Eye (tissue), 1 donor: ENCODE measurements at regions not wholly inside any gene's neighbourhood (a gene's known extent, or its start where the extent isn't known, plus 50 kb on each side); places are given as distances from the start of the nearest gene placed in this dataset.
"Not testable (repeated sequence)": the region's sequence is repeated elsewhere in the genome, so short reads cannot be mapped to it uniquely, and the experiment has no call there.

Source experiments
- DNase-seq: peaks from one replicate; pipeline ENCODE4 v3.0.0-alpha.2; 2015

GRCh38 chr16:6836766-6837165 is 495.9 kb upstream of the RBFOX1 start:
- no peak for DNase-seq

DNA sequence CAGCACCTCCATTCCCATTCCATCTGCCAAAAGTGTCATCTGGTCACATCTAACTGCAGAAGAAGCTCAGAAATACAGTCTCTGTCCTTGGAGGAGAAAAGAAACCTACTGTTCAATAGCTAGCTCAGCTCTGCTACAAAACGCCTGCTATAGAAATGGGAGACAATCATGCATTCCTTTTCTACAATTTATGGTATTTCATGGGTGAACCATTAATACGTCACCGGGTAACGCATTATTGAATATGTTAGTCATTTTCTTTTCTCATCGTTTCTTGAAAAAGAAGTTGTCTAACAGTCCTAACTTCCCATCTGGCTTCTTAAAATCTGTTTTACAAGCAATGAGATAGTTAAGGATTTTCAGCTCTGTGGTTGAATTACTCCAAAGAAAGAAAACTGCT is 496.7 kb upstream of the RBFOX1 start:
- DNase-seq, result no peak

GRCh38 chr16:6835516-6835915 is 497.1 kb upstream of the RBFOX1 start:
- DNase-seq, result no peak

DNA sequence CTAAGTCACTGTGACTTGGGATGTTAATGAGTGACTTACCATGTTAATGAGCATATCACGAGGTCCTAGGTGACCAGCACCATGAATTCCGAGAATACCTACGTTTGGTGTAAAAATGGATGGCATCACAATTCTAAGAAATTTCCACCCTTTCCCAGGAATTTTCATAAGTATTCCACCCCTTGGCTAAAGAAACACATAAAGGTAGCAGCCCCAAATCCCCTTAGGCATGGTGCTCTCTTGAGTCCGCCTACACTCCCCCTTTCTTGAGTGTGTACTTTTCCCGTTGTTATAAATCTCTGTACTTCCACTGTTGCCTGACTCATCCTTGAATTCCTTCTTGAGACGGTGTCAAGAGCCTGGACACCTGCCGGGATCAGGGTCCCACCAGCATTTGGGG is 504.0 kb upstream of the RBFOX1 start:
- no peak for DNase-seq

GRCh38 chr16:6827931-6828330 is 504.7 kb upstream of the RBFOX1 start:
- DNase-seq, result no peak

- DNase-seq, result no peak
Observed at GRCh38 chr16:6827267-6827666, 505.4 kb upstream of the RBFOX1 start.

- no peak for DNase-seq
Observed at GRCh38 chr16:6822041-6822440, 510.6 kb upstream of the RBFOX1 start.

DNA sequence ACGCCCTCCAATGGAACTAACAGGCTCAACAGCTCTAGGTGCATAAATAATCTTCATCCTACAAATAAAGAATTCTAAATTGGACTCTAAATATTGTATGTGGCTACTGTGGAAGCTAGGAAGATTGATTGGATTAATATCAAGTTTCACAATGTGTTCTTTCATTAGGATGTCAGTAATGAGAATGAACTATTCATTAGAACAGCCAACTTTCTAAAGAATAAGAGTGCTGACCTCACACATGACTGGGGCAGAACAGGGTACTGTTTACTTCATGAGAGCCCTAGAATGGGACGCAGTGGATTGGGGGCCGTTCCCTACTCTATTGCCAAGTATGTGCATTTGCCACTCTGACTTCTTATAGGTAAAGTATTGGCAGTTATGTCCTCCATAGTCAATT is 528.2 kb upstream of the RBFOX1 start:
- DNase-seq, result no peak

GRCh38 chr16:6803176-6803575 is 529.5 kb upstream of the RBFOX1 start:
- DNase-seq, result no peak

DNA sequence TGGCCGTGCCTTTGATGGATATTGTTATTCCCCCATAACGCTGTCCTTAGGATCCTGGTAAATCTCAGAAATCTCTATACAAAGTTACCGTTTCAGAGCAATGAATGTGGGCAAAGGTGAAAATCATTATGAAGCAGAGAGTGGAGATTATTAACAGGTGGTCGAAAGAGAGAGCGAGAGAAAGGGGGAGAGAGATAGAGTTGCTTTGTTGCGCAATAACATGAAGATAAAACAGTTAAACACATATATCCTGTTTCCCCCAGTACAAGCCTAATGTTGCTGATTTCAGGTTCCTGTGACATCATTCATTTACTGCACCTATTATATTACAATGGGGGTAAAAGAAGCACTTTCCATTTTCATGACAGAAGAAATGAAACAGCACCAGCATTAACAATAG is 535.4 kb upstream of the RBFOX1 start:
- no peak for DNase-seq

DNA sequence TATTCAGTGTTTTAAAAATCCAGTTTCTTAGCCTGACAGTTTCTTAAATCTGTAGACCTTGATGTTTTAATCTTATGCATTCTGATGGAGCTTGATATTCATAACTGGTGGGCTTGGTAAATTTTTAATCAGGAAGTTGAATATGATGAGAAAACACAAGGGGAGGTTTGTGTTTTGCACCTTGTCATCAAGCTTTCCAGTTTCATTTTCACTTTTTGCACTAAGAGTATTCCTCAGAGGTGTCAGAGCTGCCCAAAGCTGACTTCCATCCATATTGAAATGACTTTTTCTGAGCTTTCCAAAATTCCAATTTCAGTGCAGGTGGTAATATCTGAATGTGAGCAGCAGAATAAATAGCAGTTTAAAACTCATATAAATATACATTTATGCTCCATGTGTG is 555.0 kb upstream of the RBFOX1 start:
- no peak for DNase-seq

DNA sequence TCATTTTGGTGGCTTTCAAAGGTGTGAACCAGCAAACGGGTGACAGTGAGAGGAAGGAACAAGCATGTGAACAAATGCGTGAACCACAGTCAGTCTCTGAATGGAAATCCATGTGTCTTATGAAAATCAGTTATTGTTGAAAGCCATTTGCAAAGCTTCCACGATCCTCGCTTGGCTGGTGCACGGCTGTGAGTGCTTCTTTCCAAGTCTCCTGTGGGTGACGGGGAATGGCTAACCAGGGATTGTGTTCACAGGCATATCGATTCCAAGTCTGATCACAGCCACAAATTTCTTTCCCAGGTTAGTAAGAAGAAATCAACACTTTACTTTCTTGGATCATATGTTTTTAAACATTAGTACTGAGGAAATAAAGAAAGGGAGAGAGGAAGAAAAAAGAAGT is 556.9 kb upstream of the RBFOX1 start:
- no peak for DNase-seq

DNA sequence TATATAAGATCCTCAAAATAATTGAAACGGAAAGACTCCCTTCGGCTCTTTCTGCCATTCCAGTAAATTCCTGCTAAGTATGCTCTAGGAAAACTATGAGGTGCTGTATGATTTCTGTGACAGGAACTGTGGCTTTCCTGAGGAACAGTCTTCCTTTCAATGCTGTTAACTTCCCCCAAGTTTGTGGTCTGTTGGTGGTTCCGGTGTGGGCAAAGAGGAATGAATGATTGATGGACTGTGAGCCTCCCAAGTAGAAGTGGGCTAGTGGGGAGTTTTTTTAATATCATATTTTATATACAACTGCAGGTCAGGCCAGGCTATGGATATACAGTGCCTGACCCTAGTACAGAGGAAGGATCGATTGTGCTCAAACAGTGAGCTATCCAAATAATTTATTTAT is 560.7 kb upstream of the RBFOX1 start:
- DNase-seq, result no peak

DNA sequence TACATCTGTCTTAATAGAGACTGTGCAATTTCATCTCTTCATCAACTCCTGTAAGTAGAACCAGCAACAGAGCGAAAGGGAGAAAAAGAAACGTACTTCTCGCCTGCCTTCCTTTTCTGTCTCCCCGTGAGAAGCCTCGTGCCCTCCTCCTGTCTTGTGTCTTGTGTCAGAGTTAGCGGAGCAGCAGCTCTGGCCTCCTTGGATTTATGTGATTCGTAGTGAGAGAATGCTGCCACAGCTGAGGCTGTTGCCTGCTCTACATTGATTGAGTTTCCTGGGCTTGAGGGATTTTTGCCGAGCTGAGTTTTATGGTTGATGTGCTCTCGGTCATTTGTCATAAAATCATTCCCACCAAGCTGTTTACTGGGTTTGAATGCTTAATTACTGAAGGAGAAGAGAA is 579.1 kb upstream of the RBFOX1 start:
- DNase-seq, result peak; percentile 31

DNA sequence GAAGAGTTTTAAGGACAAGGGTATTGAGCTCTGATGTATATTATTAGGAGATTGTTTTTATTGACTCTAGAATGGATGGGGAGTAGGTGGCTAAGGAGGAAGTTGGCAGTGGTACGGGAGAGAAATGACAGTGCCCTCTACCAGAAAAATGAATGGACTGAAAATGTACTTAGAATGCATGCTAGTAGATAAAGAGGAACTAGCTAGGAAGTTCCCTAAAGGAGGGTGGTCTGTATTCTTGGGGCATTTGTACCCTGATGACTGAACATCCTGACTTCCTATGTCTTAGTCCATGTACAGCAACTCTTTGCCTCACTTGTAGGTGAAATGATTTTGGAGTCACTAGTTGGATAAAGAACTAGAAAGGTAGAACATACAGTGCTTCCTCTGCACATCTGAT is 581.5 kb upstream of the RBFOX1 start:
- no peak for DNase-seq

GRCh38 chr16:6749698-6750097 is 582.9 kb upstream of the RBFOX1 start:
- DNase-seq, result no peak

- DNase-seq, result not testable (repeated sequence)
Observed at GRCh38 chr16:6736302-6736701, 596.3 kb upstream of the RBFOX1 start.

- no peak for DNase-seq
Observed at GRCh38 chr16:6735631-6736030, 597.0 kb upstream of the RBFOX1 start.

DNA sequence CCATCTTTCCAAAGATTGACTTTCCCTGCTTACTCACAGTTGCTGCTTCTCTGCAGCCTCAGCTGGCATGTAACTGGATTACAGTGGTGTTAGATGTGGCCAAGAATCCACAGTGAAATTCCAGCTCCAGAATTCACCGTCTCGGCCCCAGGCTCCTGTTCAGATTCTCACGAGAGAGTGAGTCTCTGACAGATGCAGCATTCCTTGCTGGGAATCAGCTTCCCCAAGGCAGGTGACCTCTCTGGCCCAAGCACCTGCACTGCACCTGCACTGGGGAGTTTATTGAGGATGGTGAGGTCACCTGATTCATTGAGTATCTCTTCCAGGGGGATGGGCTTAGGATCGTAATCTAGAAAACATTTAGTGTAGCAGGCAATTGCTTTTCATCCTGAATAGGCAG is 600.5 kb upstream of the RBFOX1 start:
- DNase-seq, result no peak

DNA sequence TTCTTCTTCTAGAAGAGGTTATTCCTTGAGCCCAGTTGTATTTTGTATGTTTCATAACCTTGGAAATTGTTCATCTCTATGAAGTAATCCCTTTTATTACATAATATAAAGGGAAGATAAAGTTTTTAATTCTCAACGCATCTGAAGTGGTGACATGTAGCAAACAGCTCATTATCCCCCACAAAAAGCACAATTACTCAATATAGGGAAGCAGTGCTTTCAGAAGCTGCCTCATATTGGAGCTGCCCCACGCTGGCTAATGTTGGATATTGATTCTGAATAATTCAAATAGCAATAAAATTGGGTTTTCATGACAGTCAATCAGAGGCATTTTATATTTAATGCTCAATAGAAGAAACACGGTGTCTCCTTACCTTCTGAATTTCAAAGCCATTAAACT is 604.3 kb upstream of the RBFOX1 start:
- DNase-seq, result no peak

GRCh38 chr16:6726621-6727020 is 606.0 kb upstream of the RBFOX1 start:
- no peak for DNase-seq

- DNase-seq, result peak; percentile 46
Observed at GRCh38 chr16:6725634-6726331, 606.9 kb upstream of the RBFOX1 start.

- DNase-seq, result not testable (repeated sequence)
Observed at GRCh38 chr16:6725206-6725605, 607.4 kb upstream of the RBFOX1 start.

GRCh38 chr16:6722786-6723185 is 609.9 kb upstream of the RBFOX1 start:
- DNase-seq, result no peak

- no peak for DNase-seq
Observed at GRCh38 chr16:6714510-6714909, 618.1 kb upstream of the RBFOX1 start.

DNA sequence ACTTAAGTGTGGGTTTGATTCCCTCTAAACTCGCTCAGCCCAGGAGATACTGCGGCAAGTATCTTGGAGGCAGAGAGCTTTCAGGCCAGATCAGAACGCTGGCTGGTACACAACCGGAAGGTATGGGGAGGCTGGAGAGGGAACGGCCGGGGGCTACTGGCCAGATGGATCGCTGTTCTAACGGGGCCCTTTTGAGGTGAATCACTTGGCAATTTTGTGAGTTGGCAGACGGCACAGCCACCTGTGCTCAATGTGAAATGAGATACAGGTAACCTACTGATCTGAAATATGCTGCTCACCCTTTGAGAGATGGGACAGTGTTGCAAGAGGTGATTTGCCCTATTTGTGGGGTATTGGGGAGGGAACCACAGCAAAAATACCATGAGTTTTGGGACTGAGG is 622.9 kb upstream of the RBFOX1 start:
- DNase-seq, result no peak
